ENCODE measurements at regions not wholly inside any gene's neighbourhood (a gene's known extent, or its start where the extent isn't known, plus 50 kb on each side); places are given as distances from the start of the nearest gene placed in this dataset.

DNA sequence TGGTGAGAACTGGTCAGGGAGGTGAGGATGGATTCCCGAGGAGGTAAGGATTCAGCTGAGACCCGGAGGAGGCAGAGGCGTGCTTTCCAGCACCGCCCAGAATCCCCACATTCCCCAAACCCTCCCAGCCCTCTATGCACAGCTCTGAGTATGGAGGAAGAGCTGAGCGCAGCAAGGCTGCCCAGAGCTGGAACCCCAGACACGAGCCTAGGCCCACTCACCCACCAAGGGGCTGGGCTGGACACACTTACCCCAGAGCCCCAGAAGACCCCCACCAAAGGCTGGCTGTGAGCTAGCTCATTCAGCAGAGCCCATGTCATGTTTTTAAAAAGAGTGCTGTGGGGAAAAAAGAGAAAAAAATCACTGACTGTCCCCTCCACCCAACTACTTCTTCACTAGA lies 271.5 kb downstream of the XXYLT1 start:
- no peak for DNase-seq
- H3K4me2 ChIP-seq (ENCODE audit: low read length), result no peak overlapping the region
- peaks cover 3% of the 10 kb centered on the region for H3K9me3 ChIP-seq (ENCODE audit: insufficient read depth, low read depth, low read length)
- H2BK5ac ChIP-seq (ENCODE audit: low read depth, low read length, poor library complexity), result no peak overlapping the region
- no peak overlapping the region for H4K12ac ChIP-seq (ENCODE audit: low read depth, low read length)
- no peaks in the 10 kb centered on the region for H3K36me3 ChIP-seq (ENCODE audit: control insufficient read depth in 1 of 2, insufficient read depth in 2 of 2, low read length in 2 of 2)
- no peak overlapping the region for H3K4ac ChIP-seq (ENCODE audit: low read depth, low read length)
- H3K9ac ChIP-seq (ENCODE audit: low read length), result no peak overlapping the region
- H2AK5ac ChIP-seq (ENCODE audit: low read length), result no peak overlapping the region
- H2BK120ac ChIP-seq (ENCODE audit: insufficient read depth, low read length, poor library complexity), result no peak overlapping the region
- no peaks in the 10 kb centered on the region for H3K79me2 ChIP-seq (ENCODE audit: control insufficient read depth, insufficient read depth, low read length, poor library complexity)
- no peaks in the 10 kb centered on the region for H3K27me3 ChIP-seq (ENCODE audit: insufficient read depth, low read length)
- no peaks in the 10 kb centered on the region for H3K4me1 ChIP-seq (ENCODE audit: control insufficient read depth in 1 of 2, insufficient read depth in 2 of 2, low read length in 2 of 2)
- H3K14ac ChIP-seq (ENCODE audit: low read length), result no peak overlapping the region
- no peak overlapping the region for H4K91ac ChIP-seq (ENCODE audit: low read depth, low read length)
- H3K23ac ChIP-seq (ENCODE audit: low read length), result no peak overlapping the region
- no peak overlapping the region for H3K18ac ChIP-seq (ENCODE audit: low read length)
- H2AFZ ChIP-seq (ENCODE audit: insufficient read depth, low read length, poor library complexity), result no peak overlapping the region
- H3K79me1 ChIP-seq (ENCODE audit: low read length), result no peaks in the 10 kb centered on the region
- no peak overlapping the region for H3K27ac ChIP-seq (ENCODE audit: low read depth, low read length)
- no peak overlapping the region for H3K4me3 ChIP-seq (ENCODE audit: low read depth, low read length)
- no peak overlapping the region for H4K8ac ChIP-seq (ENCODE audit: low read depth, low read length)
- no peak overlapping the region for H2BK12ac ChIP-seq (ENCODE audit: low read length)
- WGBS (ENCODE audit: extremely low coverage, insufficient coverage, insufficient read length), result no CpG with 5 or more reads among the region's 6 CpGs

GRCh38 chr3:195001261-195001660 lies 269.7 kb downstream of the XXYLT1 start:
- Histone ChIP-seq H3K36me3 (ENCODE audit: control insufficient read depth in 1 of 2, insufficient read depth in 2 of 2, low read length in 2 of 2) (no peaks in the 10 kb centered on the region), H3K14ac (ENCODE audit: low read length) (no peak overlapping the region), H3K9me3 (ENCODE audit: insufficient read depth, low read depth, low read length) (no peaks in the 10 kb centered on the region), H3K4me3 (ENCODE audit: low read depth, low read length) (no peak overlapping the region), H3K9ac (ENCODE audit: low read length) (no peak overlapping the region), H2BK12ac (ENCODE audit: low read length) (no peak overlapping the region), H4K12ac (ENCODE audit: low read depth, low read length) (no peak overlapping the region), H3K79me1 (ENCODE audit: low read length) (no peaks in the 10 kb centered on the region), H3K4me1 (ENCODE audit: control insufficient read depth in 1 of 2, insufficient read depth in 2 of 2, low read length in 2 of 2) (no peaks in the 10 kb centered on the region), H3K79me2 (ENCODE audit: control insufficient read depth, insufficient read depth, low read length, poor library complexity) (no peaks in the 10 kb centered on the region), H2AK5ac (ENCODE audit: low read length) (no peak overlapping the region), H3K4ac (ENCODE audit: low read depth, low read length) (no peak overlapping the region), H3K27me3 (ENCODE audit: insufficient read depth, low read length) (no peaks in the 10 kb centered on the region), H3K4me2 (ENCODE audit: low read length) (no peak overlapping the region), H3K18ac (ENCODE audit: low read length) (no peak overlapping the region), H2BK120ac (ENCODE audit: insufficient read depth, low read length, poor library complexity) (no peak overlapping the region), H3K27ac (ENCODE audit: low read depth, low read length) (no peak overlapping the region), H2BK5ac (ENCODE audit: low read depth, low read length, poor library complexity) (no peak overlapping the region), H4K8ac (ENCODE audit: low read depth, low read length) (no peak overlapping the region), H2AFZ (ENCODE audit: insufficient read depth, low read length, poor library complexity) (no peak overlapping the region), H3K23ac (ENCODE audit: low read length) (no peak overlapping the region), H4K91ac (ENCODE audit: low read depth, low read length) (no peak overlapping the region)
- no CpG with 5 or more reads among the region's 6 CpGs for WGBS (ENCODE audit: extremely low coverage, insufficient coverage, insufficient read length)
- DNase-seq, result no peak

DNA sequence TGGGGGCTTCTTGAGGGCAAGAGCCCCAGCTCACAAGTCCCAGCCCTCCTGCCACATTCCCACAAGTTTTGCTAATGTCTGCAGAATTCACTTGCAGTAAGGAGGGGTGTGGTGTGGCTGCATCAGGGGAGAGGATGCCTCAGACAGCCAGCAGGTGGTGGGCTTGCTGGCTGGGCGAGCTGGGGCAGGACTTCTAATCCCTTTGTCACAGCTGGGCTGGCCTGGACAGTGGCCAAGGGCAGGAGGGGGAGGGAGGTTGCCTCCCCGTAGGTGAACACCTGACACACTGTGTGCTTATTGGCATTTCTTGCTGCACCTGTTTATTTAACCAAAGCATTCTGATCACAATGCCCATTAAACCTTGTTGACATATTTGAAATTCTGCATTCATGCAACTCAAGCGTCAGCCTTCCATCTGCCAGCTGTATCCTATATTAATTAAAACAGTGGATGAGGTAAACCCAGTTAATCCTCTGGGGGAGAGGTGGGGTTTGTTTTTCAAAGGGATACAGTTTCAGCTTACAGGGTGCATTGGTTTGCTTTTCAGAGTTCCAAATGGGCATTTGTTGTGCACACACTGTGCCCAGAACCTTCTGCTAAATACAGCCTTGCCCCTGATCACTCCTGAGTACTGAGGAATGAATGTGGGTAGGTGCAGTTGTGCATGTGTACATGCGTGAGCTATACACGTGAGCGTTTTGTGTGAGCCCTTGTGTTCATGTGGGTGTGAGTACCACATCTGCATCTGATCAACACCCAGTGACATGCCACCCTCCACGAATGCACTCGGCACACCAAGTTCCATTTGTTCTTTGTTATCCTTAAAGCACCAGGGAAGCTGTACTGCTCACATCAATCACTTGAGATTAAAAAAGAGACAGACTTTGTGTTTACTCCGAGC lies 268.7 kb downstream of the XXYLT1 start:
- Histone ChIP-seq H3K79me2 (ENCODE audit: control insufficient read depth, insufficient read depth, low read length, poor library complexity) (no peaks in the 10 kb centered on the region), H3K79me1 (ENCODE audit: low read length) (no peaks in the 10 kb centered on the region), H2AFZ (ENCODE audit: insufficient read depth, low read length, poor library complexity) (no peak overlapping the region), H4K8ac (ENCODE audit: low read depth, low read length) (no peak overlapping the region), H2AK5ac (ENCODE audit: low read length) (no peak overlapping the region), H3K4me2 (ENCODE audit: low read length) (no peak overlapping the region), H3K9me3 (ENCODE audit: insufficient read depth, low read depth, low read length) (no peaks in the 10 kb centered on the region), H3K14ac (ENCODE audit: low read length) (no peak overlapping the region), H3K18ac (ENCODE audit: low read length) (no peak overlapping the region), H3K4ac (ENCODE audit: low read depth, low read length) (no peak overlapping the region), H3K27ac (ENCODE audit: low read depth, low read length) (no peak overlapping the region), H2BK12ac (ENCODE audit: low read length) (no peak overlapping the region), H4K91ac (ENCODE audit: low read depth, low read length) (no peak overlapping the region), H4K12ac (ENCODE audit: low read depth, low read length) (no peak overlapping the region), H2BK120ac (ENCODE audit: insufficient read depth, low read length, poor library complexity) (no peak overlapping the region), H3K36me3 (ENCODE audit: control insufficient read depth in 1 of 2, insufficient read depth in 2 of 2, low read length in 2 of 2) (no peaks in the 10 kb centered on the region), H3K23ac (ENCODE audit: low read length) (no peak overlapping the region), H3K4me1 (ENCODE audit: control insufficient read depth in 1 of 2, insufficient read depth in 2 of 2, low read length in 2 of 2) (no peaks in the 10 kb centered on the region), H3K27me3 (ENCODE audit: insufficient read depth, low read length) (no peaks in the 10 kb centered on the region), H3K9ac (ENCODE audit: low read length) (no peak overlapping the region), H2BK5ac (ENCODE audit: low read depth, low read length, poor library complexity) (no peak overlapping the region), H3K4me3 (ENCODE audit: low read depth, low read length) (no peak overlapping the region)
- no CpG with 5 or more reads among the region's 9 CpGs for WGBS (ENCODE audit: extremely low coverage, insufficient coverage, insufficient read length)
- peak in 1 of 2 donors; percentile 23 for DNase-seq

GRCh38 chr3:195003006-195003892 lies 267.7 kb downstream of the XXYLT1 start:
- Histone ChIP-seq H3K4me3 (ENCODE audit: low read depth, low read length) (no peak overlapping the region), H3K18ac (ENCODE audit: low read length) (no peak overlapping the region), H2AFZ (ENCODE audit: insufficient read depth, low read length, poor library complexity) (no peak overlapping the region), H3K4me1 (ENCODE audit: control insufficient read depth in 1 of 2, insufficient read depth in 2 of 2, low read length in 2 of 2) (no peaks in the 10 kb centered on the region), H3K27me3 (ENCODE audit: insufficient read depth, low read length) (no peaks in the 10 kb centered on the region), H4K8ac (ENCODE audit: low read depth, low read length) (no peak overlapping the region), H3K79me1 (ENCODE audit: low read length) (no peaks in the 10 kb centered on the region), H2BK5ac (ENCODE audit: low read depth, low read length, poor library complexity) (no peak overlapping the region), H3K79me2 (ENCODE audit: control insufficient read depth, insufficient read depth, low read length, poor library complexity) (no peaks in the 10 kb centered on the region), H2BK120ac (ENCODE audit: insufficient read depth, low read length, poor library complexity) (no peak overlapping the region), H2BK12ac (ENCODE audit: low read length) (no peak overlapping the region), H2AK5ac (ENCODE audit: low read length) (no peak overlapping the region), H3K36me3 (ENCODE audit: control insufficient read depth in 1 of 2, insufficient read depth in 2 of 2, low read length in 2 of 2) (no peaks in the 10 kb centered on the region), H3K9me3 (ENCODE audit: insufficient read depth, low read depth, low read length) (no peaks in the 10 kb centered on the region), H3K23ac (ENCODE audit: low read length) (no peak overlapping the region), H3K14ac (ENCODE audit: low read length) (no peak overlapping the region), H3K4ac (ENCODE audit: low read depth, low read length) (no peak overlapping the region), H4K12ac (ENCODE audit: low read depth, low read length) (no peak overlapping the region), H4K91ac (ENCODE audit: low read depth, low read length) (no peak overlapping the region), H3K4me2 (ENCODE audit: low read length) (no peak overlapping the region), H3K9ac (ENCODE audit: low read length) (no peak overlapping the region), H3K27ac (ENCODE audit: low read depth, low read length) (no peak overlapping the region)
- WGBS (ENCODE audit: extremely low coverage, insufficient coverage, insufficient read length), result no CpG with 5 or more reads among the region's 13 CpGs
- no peak for DNase-seq
